ENCODE measurements at regions not wholly inside any gene's neighbourhood (a gene's known extent, or its start where the extent isn't known, plus 50 kb on each side); places are given as distances from the start of the nearest gene placed in this dataset.
"Not testable (repeated sequence)": the region's sequence is repeated elsewhere in the genome, so short reads cannot be mapped to it uniquely, and the experiment has no call there.

DNA sequence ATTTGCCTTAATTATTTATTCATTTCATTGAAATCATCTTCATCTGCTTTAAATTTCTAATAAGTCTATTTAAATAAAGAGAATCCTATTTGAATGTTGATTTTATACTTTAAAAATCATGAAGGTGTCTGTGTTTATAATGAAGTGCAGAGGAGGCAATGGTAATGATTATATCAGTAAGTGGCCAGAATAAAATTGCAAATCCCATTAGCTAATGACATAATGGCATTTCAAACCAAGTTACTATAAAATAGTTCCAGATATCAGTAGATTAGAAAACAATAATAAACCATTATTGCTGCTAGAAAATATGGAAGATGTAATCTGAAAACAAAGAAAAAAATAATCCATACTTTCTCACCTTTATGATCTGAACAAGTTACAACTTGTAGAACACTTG lies 647.8 kb upstream of the KLHL1 start:
- no peak for DNase-seq

DNA sequence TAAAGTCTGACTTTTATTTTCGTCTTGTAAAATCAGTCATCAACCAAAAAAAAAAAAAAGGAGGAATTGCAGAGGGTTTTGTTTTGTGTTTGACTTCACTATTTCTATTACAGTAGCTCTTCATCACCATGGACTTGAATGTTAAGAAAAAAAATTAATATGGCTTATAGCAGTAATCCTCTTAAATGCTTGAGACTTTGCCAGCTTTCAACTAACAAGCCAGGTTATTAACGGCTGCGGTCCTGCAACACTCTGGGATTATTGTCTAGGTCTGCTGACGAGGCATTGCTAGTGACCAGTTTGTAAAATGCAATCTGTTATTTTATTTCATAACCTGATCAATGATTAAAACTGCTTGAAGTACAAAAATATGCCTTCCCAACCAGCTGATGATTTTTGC lies 647.2 kb upstream of the KLHL1 start:
- peak; percentile 61 for DNase-seq

- no peak for DNase-seq
These were observed 639.0 kb upstream of the KLHL1 start for GRCh38 chr13:70747262-70747661.

- not testable (repeated sequence) for DNase-seq
These were observed 638.2 kb upstream of the KLHL1 start for GRCh38 chr13:70746469-70746868.

DNA sequence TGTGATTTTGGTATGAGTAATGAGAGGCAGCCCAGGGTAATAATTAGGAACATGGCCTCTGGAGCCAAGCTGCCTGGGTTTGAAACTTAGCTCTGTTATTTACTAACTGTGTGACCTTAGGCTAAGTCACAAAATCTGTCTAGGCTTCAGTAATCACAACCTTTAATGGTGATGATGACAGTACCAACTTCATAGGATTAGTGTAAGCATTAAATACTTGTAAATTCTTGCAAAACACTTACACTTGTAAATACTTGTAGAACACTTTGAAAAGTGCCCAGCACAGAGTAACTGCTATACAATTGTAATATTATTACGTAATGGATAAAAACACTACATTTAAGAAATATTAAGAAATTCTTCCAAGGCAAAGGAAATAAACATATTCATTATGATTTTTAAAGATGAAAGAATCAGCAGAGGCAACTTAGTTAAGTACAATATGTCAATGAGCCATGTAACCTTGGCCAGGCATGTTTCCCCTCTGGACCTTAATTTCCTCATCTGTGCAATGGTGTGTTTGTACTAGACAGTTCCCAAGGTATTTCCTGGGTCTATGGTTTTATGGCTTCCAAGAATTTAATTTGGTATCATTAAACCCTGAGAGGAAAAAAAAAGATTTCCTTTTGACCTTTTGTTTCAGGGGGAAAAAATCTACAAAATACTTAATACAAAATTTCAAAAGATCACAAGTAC lies 628.5 kb upstream of the KLHL1 start:
- DNase-seq = no peak

DNA sequence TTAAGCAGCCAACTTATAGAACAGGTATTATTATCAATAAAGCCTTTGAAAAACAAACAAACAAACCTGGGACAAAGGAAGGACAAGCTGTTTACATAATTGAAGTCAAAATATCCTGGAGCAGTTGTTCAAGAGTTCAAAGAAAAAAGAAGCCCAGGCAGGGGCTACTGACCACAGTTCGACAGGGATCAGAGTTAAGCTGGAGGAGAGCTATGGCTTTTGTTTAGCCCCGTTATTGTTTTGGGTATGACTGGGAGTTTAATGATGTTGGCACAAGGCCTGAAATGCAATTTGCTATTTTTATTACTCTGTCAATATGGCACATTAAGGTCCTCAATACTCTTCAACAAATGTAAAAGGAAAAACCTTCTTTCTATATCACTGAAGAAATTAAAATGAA lies 624.4 kb upstream of the KLHL1 start:
- DNase-seq = no peak

GRCh38 chr13:70729369-70729768 lies 621.1 kb upstream of the KLHL1 start:
- no peak for DNase-seq

GRCh38 chr13:70723732-70724131 lies 615.5 kb upstream of the KLHL1 start:
- DNase-seq = peak; percentile 68

GRCh38 chr13:70720386-70720785 lies 612.1 kb upstream of the KLHL1 start:
- DNase-seq = no peak

DNA sequence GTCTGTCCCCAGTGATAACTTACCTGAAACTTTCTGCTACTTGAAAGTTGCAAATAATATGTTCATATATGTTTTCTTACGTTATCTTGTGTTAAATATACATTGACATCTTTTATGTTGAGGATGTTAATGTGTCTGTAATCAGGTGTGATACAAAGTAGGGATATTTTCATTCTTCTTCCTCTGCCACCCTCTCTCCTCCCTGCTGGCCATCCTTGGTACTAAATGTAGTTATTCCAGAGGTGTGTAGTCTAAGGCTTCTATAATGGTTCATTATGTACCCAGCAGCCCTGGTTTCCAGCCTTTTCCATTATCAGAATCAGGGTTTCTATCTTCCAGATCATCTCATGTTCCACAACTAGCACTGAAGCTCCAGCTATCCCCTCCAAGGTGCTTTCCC lies 606.7 kb upstream of the KLHL1 start:
- no peak for DNase-seq

- no peak for DNase-seq
These were observed 600.5 kb upstream of the KLHL1 start for GRCh38 chr13:70708775-70709174.

GRCh38 chr13:70703755-70704154 lies 595.5 kb upstream of the KLHL1 start:
- no peak for DNase-seq

DNA sequence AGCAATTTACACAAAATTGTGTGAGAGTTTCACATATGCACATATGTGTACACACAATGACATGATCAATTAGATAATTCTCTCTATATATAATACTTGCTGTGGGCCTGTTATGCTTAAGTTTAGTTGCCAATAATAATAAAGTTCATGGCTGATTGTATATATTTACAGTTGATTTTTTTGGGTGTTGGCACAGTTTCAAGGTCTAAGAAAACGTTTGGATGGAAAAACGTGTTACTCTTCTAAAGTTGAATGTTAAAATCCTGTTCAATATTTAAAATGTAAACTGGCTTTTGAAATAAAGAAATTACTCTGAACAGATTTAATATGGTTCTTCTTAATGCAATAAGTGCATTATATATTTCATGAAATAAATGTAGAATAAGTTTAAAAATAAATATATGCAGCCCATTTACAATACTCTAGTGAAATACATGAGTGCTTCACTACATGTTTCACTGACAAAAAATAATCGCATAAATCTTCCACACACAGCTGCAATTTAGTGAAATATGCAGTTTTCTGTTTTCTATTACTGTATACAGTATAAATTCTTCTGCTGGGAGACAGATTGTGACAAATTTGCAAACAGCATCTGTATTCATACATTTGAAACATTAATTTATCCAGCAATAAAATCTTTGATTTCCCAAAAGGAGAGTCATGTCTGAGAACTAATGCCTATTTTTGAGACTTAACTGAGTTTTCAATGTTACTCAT lies 586.9 kb upstream of the KLHL1 start:
- DNase-seq = peak; percentile 17

DNA sequence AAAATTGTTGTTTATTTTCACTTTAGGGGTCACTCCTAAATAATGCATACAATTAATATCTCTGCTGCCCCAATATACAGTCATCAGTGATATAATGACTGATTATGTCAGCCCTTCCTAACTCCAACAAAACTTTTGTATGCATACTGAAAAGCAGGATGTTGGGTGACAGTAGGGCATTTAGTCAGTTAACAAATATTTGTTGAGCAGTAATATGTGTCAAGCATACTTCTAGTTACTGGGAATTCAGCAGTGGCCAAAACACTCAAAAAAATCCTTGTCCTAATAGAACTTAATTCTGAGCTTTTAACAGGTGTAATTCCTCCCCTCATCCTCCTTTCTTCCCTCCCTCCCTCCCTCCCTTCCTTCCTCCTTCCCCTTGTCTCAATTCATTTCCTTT lies 560.7 kb upstream of the KLHL1 start:
- DNase-seq = no peak

- no peak for DNase-seq
These were observed 560.0 kb upstream of the KLHL1 start for GRCh38 chr13:70668293-70668692.

- peak; percentile 30 for DNase-seq
These were observed 558.8 kb upstream of the KLHL1 start for GRCh38 chr13:70666883-70667556.

GRCh38 chr13:70662231-70662940 lies 554.1 kb upstream of the KLHL1 start:
- DNase-seq = no peak

GRCh38 chr13:70644052-70644451 lies 535.8 kb upstream of the KLHL1 start:
- DNase-seq = no peak

- DNase-seq = no peak
These were observed 526.6 kb upstream of the KLHL1 start for GRCh38 chr13:70634893-70635292.

DNA sequence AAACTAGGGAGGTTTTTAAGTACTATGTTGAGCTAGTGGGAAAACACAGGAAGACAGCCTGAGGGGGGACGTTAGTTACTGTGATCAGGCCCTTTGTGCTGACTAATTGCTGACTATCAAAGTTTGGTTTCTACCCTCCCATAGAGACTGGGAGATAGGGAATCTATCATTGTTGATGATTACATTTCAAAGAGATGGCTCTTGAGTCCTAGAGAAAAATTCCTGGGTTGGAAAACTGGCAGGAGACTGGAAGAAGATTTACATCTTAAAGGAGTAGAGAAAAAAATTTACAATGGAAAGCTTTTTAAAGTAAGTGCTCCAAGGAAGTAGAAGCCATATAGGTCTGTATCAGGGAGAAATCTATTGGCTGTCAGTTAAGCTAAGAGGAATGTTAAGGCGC lies 522.0 kb upstream of the KLHL1 start:
- DNase-seq = no peak

DNA sequence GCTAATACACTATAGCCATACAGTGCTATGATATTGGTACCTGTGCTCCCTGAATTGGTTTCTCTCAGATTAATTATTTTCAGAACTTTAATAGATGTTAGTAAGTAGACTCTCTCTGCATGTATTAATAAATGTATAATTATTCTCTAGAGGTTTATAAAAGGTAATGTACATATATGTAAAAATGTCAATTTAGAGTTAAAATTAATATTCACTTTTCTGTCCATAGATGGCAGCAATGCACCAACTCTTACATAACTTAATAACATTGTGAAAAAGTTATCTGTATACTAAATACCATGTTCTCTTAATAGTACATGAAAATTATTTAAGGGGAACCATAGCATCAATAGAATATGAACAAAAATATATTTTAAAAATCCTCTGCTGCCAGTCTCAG lies 515.0 kb upstream of the KLHL1 start:
- peak; percentile 60 for DNase-seq

DNA sequence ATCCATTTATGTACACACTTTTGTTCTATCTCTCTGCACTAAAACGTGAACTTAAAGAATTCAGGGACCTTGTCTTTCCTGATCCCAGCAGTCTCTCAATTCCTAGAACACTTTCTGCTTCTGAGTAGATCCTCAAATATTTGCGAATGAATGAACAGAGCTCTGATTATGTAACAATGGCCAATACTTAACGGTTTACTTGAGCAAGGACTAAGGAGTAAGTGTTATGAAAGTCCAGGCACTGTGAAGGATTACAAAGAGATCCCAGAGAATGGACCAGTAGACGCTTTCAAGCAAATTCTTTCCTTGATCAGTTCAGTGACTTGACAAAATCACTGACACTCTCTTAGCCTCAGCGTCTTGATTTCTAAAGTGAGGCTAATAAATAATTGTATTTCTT lies 514.5 kb upstream of the KLHL1 start:
- peak; percentile 57 for DNase-seq

GRCh38 chr13:70619936-70620335 lies 511.7 kb upstream of the KLHL1 start:
- no peak for DNase-seq

DNA sequence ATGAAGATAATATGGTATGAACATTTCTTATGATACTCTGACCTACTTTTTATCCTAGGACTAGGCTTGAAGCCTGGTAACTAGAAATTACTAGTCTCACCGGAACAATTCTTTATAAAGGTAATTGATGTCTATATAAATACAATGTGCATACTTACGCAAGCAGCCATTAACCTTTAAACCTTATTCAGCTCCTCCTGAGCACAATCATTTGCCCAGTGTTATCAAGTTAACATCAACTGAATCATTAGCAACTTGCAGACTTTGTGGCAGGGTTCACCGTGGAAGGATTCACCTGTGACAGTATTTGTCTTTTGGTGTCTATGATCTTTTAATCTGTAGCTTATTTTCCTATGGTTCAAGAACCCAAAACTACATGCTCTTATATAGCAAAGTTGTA lies 508.6 kb upstream of the KLHL1 start:
- no peak for DNase-seq
